SK-N-MC (cell line): ENCODE measurements at regions not wholly inside any gene's neighbourhood (a gene's known extent, or its start where the extent isn't known, plus 50 kb on each side); places are given as distances from the start of the nearest gene placed in this dataset.

Experiments
- DNase-seq: peaks from one replicate; pipeline ENCODE4 v3.0.0-alpha.2; 2011; ENCODE audit warnings: low read depth, low spot score
- H3K27ac ChIP-seq: fragments of 200-600 bp; sonication (generic); 2 replicates; pipeline ENCODE4 v1.5.1; 2016; ENCODE audit warnings: mixed run types
- H3K36me3 ChIP-seq: fragments of 200-600 bp; sonication (generic); 2 replicates; pipeline ENCODE4 v1.6.1; 2017; ENCODE audit warnings: antibody characterized with exemption, low read length, mixed read lengths; ENCODE audit not compliant: insufficient read depth
- H3K4me3 ChIP-seq: fragments of 200-600 bp; sonication (generic); 2 replicates; pipeline ENCODE4 v1.5.1; 2016
- H3K9ac ChIP-seq: fragments of 200-600 bp; sonication (generic); 2 replicates; pipeline ENCODE4 v1.8.0; 2017; ENCODE audit warnings: mixed run types, mixed read lengths; ENCODE audit not compliant: insufficient read length
- H3K9me3 ChIP-seq: fragments of 200-600 bp; sonication (generic); 2 replicates; pipeline ENCODE4 v1.6.1; 2017; ENCODE audit warnings: low read depth, mild to moderate bottlenecking, antibody characterized with exemption, low read length, moderate library complexity, mixed read lengths
- EZH2 ChIP-seq: fragments of 200-600 bp; sonication (generic); IDR thresholded peaks from one replicate; pipeline ENCODE4 v1.6.1; 2017; ENCODE audit warnings: antibody characterized with exemption
- FOXP2 ChIP-seq: optimal IDR thresholded peaks from 2 replicates; pipeline ENCODE3; 2011; ENCODE audit warnings: mild to moderate bottlenecking, moderate library complexity; ENCODE audit not compliant: insufficient read depth; ENCODE audit errors: extremely low read length, control extremely low read depth
- POLR2AphosphoS5 ChIP-seq: IDR thresholded peaks from 2 replicates; pipeline ENCODE4 v1.6.1; 2012; ENCODE audit warnings: mild to moderate bottlenecking, low read depth, low read length, borderline replicate concordance

DNA sequence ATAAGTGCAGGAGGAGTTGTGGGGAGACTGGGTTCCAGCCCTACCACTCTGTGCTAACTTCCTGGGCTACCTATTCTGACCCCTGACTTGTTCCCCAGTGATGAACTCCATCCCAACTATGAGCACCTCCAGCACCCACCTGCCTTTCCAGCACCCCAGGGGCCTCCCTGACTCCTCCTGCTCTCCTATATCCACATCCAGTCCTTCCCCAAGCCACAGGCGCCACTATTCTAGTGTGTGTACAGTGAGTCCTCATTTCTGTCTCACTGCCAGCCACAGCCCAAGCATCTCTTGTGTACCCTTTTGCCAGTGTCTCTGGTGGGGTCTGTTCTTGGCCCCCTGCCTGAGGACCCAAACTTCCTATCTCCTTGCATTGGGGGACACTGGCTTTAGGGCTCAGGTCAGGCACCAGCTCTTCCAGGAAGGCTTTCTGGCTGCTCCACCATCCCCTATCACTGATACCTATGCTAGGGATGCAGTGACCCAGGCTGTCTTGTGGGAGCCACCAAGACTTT is 145.2 kb downstream of the INHBB start:
- DNase-seq, result no peak
- H3K27ac ChIP-seq, result no peak overlapping the region
- H3K9ac ChIP-seq, result no peak overlapping the region

DNA sequence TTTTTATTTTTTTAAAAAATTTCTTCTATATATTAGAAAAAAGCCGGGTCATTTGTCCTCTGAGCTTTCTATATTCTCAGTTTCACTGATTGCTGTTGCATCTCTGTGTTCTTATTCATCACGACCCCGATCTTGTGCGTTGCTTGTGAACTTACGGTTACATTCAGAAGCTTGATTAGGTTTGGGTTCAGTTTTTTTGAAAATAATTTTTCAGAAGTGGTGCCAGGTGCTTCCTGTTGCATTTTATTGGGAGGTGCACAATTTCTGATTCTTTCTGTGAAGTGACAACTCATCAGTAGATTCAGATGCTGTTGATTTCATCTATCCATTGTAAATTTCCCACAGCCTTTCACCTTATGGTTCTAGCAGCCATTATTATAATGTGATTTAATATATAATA is 147.3 kb downstream of the INHBB start:
- Histone ChIP-seq H3K4me3 (no peak overlapping the region), H3K27ac (no peak overlapping the region), H3K36me3 (no peaks in the 10 kb centered on the region), H3K9ac (no peak overlapping the region), H3K9me3 (no peaks in the 10 kb centered on the region)
- no peak for DNase-seq
- TF ChIP-seq FOXP2 (no peak), POLR2AphosphoS5 (no peak), EZH2 (no peak)

More for the DNA sequence above, 145.2 kb downstream of the INHBB start:
- Histone ChIP-seq H3K9me3 (no peaks in the 10 kb centered on the region), H3K36me3 (no peaks in the 10 kb centered on the region), H3K4me3 (no peak overlapping the region)
- TF ChIP-seq POLR2AphosphoS5, result no peak
- no peak for TF ChIP-seq FOXP2
- TF ChIP-seq EZH2, result no peak

DNA sequence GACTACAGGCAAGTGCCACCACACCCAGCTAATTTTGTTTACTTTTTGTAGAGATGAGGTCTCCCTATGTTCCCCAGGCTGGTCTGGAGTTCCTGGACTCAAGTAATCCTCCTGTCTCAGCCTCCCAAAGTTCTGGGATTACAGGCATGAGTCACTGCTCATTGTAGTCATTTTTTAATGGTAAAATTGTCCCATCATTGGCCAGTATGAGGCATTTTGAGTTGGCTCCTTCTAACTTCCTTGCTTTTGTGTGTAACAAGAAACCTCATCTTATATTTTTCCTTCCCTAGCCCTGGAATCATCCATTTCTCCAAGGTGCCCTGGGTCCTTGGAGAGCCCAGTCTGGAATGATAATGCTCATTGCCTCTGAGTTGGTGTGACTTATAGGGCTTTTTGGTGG is 148.5 kb downstream of the INHBB start:
- DNase-seq, result no peak
- Histone ChIP-seq H3K4me3 (no peak overlapping the region), H3K36me3 (no peaks in the 10 kb centered on the region), H3K9me3 (no peaks in the 10 kb centered on the region), H3K9ac (no peak overlapping the region), H3K27ac (no peak overlapping the region)
- TF ChIP-seq POLR2AphosphoS5 (no peak), FOXP2 (no peak), EZH2 (no peak)

DNA sequence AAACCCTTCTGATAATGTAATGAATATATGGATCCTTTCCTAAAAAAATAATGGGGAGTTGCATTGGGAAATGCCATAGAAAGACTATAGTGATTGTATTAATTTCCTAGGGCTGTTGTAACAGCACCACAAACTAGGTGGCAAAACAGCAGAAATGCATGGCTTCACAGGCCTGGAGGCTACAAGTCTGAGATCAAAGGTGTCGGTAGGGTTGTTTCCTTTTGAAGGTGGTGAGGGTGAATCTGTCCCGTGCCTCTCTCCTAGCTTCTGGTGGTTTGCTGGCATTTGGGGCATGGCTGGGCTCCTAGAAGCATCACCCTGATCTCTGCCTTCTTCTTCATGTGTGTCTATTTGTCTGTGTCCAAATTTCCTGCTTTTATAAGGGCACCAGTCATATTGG is 149.7 kb downstream of the INHBB start:
- no peak for DNase-seq
- no peak overlapping the region for H3K27ac ChIP-seq
- TF ChIP-seq FOXP2 (no peak), EZH2 (no peak), POLR2AphosphoS5 (no peak)

DNA sequence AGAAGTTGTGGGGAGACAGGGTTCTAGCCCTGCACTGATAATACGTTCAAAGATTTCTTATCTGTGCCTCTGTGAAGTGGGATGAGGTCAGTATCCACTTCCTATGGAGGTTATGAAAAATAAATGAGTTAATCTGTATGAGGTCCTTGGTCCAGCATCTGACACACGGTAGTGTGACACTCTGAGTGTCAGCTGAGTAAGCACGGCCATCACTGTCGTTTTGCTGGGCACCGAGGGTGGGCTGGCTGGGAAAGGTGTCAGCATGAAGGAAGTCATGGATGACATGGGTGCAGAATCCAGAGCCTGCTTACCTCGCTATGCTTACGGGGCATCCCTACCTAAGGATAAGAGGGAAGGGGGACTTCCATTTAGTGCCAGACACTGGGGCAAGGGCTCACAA is 150.3 kb downstream of the INHBB start:
- Histone ChIP-seq H3K9me3 (no peaks in the 10 kb centered on the region), H3K27ac (no peak overlapping the region), H3K9ac (no peak overlapping the region), H3K36me3 (no peaks in the 10 kb centered on the region), H3K4me3 (no peak overlapping the region)
- no peak for TF ChIP-seq FOXP2
- no peak for TF ChIP-seq POLR2AphosphoS5
- no peak for TF ChIP-seq EZH2
- DNase-seq, result no peak

More for the DNA sequence above, 149.7 kb downstream of the INHBB start:
- Histone ChIP-seq H3K9me3 (no peaks in the 10 kb centered on the region), H3K36me3 (no peaks in the 10 kb centered on the region), H3K4me3 (no peak overlapping the region), H3K9ac (no peak overlapping the region)

DNA sequence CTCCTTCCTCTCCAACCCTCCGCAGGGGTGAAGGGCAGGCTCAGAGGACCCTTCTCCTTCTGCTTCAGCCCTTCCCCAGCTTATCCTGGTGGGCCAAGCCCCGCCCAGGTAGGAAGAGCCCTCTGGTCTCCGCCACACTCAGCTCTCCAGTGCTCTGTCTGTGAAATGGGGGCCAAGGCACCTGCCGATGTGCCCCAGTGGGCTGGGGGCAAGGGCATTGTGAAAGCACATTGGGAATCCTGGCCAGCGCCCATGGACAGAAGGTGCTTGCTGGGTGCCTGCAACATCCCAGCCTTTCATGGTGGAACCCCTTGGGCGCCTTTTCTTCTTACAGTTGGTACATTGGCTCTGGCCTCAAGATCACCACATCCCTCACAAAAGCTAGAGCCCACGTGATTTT is 150.8 kb downstream of the INHBB start:
- Histone ChIP-seq H3K9ac (no peak overlapping the region), H3K36me3 (no peaks in the 10 kb centered on the region), H3K9me3 (no peaks in the 10 kb centered on the region), H3K27ac (no peak overlapping the region), H3K4me3 (no peak overlapping the region)
- no peak for DNase-seq
- TF ChIP-seq EZH2, result no peak
- TF ChIP-seq FOXP2, result no peak
- no peak for TF ChIP-seq POLR2AphosphoS5

DNA sequence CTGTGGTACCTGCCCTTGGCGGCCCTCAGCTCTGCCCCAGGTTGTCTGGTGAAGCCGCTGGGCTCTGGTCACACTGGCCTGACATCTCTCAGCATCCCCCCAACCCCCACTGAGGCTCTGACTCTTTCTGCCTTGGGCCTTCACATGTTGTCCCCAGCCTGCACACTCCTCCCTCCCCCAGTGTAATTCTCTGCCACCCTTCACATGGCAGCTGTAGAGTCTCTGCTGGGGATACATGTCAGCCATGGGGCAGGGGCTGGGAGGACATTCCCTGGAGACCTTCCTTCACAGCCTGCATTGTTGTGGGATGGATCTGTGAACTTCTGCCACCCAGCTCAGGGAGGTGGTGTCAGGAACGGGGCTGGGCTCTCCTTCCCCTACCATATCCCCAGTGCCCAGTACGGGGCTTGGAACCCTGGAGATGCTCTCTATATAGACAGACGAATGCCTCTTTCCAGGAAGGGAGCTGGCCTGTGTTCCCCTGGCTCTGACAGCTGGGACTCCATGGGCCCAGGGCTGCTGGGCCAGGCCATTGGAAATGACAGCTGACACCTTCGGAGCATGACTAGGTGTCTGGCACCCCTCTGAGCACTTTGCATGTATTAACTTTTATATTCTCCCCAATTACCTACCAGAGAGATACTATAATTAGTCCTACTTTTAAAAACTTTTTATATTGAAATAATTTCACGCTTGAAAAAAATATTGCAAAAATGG is 151.5 kb downstream of the INHBB start:
- DNase-seq, result no peak
- Histone ChIP-seq H3K9me3 (no peaks in the 10 kb centered on the region), H3K4me3 (no peak overlapping the region), H3K36me3 (no peaks in the 10 kb centered on the region), H3K9ac (no peak overlapping the region), H3K27ac (no peak overlapping the region)
- TF ChIP-seq FOXP2 (no peak), EZH2 (no peak), POLR2AphosphoS5 (no peak)

DNA sequence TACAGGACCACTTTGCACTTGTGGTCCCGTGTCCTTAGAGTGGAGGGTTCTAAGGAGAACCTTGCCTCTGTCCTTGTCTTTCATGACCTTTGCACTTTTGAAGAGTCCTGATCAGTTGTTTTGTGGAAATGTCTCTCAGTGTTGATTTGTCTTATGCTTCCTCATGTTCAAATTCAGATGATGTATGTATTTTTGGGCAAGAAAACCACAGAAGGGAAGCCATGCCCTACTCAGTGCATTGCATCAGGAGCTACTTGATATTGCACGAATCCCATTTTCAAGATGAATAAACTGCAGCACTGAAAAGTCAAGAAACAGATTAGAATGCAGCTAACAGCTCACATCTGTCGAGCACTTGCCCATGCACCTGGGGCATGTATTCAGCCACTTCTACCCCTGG is 152.2 kb downstream of the INHBB start:
- no peak overlapping the region for H3K9ac ChIP-seq
- DNase-seq, result no peak
- H3K36me3 ChIP-seq, result no peaks in the 10 kb centered on the region
- TF ChIP-seq EZH2, result no peak
- H3K9me3 ChIP-seq, result no peaks in the 10 kb centered on the region
- H3K4me3 ChIP-seq, result no peak overlapping the region
- no peak overlapping the region for H3K27ac ChIP-seq
